IMR-90 (cell line): ENCODE measurements at regions not wholly inside any gene's neighbourhood (a gene's known extent, or its start where the extent isn't known, plus 50 kb on each side); places are given as distances from the start of the nearest gene placed in this dataset.

Experiments used
- ATAC-seq: fragments of 200-7000 bp; cut with Tn5 transposase; 2 replicates; pipeline ENCODE4 v1.9.1; 2020; ENCODE audit warnings: low read depth, mild to moderate bottlenecking, moderate library complexity
- BruUV-seq: library from RNA; stranded (reverse); fragments of 400-500 nt; replicated peaks from 2 replicates; lab custom pipeline; 2021; lab: Mats Ljungman, UMichigan
- CTCF ChIA-PET: fragments of 300-600 bp; formaldehyde crosslinking; extraction: SDS; loops from one replicate; lab custom pipeline; 2021; ENCODE audit warnings: antibody characterized with exemption; lab: Yijun Ruan, JAX
- POLR2A ChIA-PET: fragments of 300-600 bp; sonication (Branson Sonifier 250); formaldehyde crosslinking; loops from one replicate; lab custom pipeline; 2022; ENCODE audit warnings: antibody characterized with exemption; ENCODE audit not compliant: unreplicated experiment; lab: Charles Lee
- DNase-seq: peaks from one replicate; pipeline ENCODE4 v3.0.0; 2013
- H2AFZ ChIP-seq: replicated peaks from 2 replicates; pipeline ENCODE3; 2013; ENCODE audit warnings: low read length, mild to moderate bottlenecking; ENCODE audit not compliant: poor library complexity
- H2AK5ac ChIP-seq: 2 replicates; pipeline ENCODE4 v1.6.1; 2013; ENCODE audit warnings: low read depth, low read length, inconsistent platforms
- H2AK9ac ChIP-seq: replicated peaks from 2 replicates; pipeline ENCODE3; 2013; ENCODE audit warnings: mild to moderate bottlenecking, low read depth, low read length, moderate library complexity; ENCODE audit not compliant: poor library complexity
- H2BK120ac ChIP-seq: 2 replicates; pipeline ENCODE4 v1.6.1; 2013; ENCODE audit warnings: low read depth, low read length, inconsistent platforms
- H2BK15ac ChIP-seq: 3 replicates; pipeline ENCODE4 v1.6.1; 2013; ENCODE audit warnings: low read depth, low read length, inconsistent platforms
- H2BK20ac ChIP-seq: 2 replicates; pipeline ENCODE4 v1.6.1; 2013; ENCODE audit warnings: low read depth, mild to moderate bottlenecking, inconsistent platforms, low read length, moderate library complexity
- H2BK5ac ChIP-seq: 2 replicates; pipeline ENCODE4 v1.6.1; 2013; ENCODE audit warnings: mild to moderate bottlenecking, low read depth, low read length, inconsistent platforms; ENCODE audit not compliant: poor library complexity, severe bottlenecking
- H3K14ac ChIP-seq: replicated peaks from 2 replicates; pipeline ENCODE4 v1.6.1; 2013; ENCODE audit warnings: low read depth, low read length, inconsistent platforms
- H3K18ac ChIP-seq: 2 replicates; pipeline ENCODE4 v1.6.1; 2013; ENCODE audit warnings: low read depth, low read length, control low read depth
- H3K23ac ChIP-seq: 2 replicates; pipeline ENCODE4 v1.6.1; 2013; ENCODE audit warnings: low read depth, low read length, inconsistent platforms
- H3K27ac ChIP-seq: 2 replicates; pipeline ENCODE4 v1.5.1; 2013; ENCODE audit warnings: mild to moderate bottlenecking, control low read depth, low read length; ENCODE audit not compliant: insufficient read depth
- H3K27me3 ChIP-seq: 2 replicates; pipeline ENCODE4 v1.6.1; 2013; ENCODE audit warnings: low read length; ENCODE audit not compliant: control insufficient read depth, insufficient read depth
- H3K36me3 ChIP-seq: 2 replicates; pipeline ENCODE4 v1.6.1; 2013; ENCODE audit warnings: low read length, mixed read lengths; ENCODE audit not compliant: control insufficient read depth, insufficient read depth
- H3K4ac ChIP-seq: 2 replicates; pipeline ENCODE4 v1.6.1; 2013; ENCODE audit warnings: low read depth, low read length, inconsistent platforms
- H3K4me1 ChIP-seq: 2 replicates; pipeline ENCODE4 v1.6.1; 2013; ENCODE audit warnings: low read length, mixed read lengths; ENCODE audit not compliant: control insufficient read depth, insufficient read depth
- H3K4me2 ChIP-seq: 2 replicates; pipeline ENCODE4 v1.6.1; 2013; ENCODE audit warnings: low read depth, mild to moderate bottlenecking, control low read depth, low read length, moderate library complexity
- H3K4me3 ChIP-seq: 2 replicates; pipeline ENCODE4 v1.5.1; 2013; ENCODE audit warnings: low read depth, mild to moderate bottlenecking, control low read depth, low read length, moderate library complexity; ENCODE audit not compliant: insufficient read depth
- H3K56ac ChIP-seq: 2 replicates; pipeline ENCODE4 v1.6.1; 2013; ENCODE audit warnings: low read length, inconsistent platforms; ENCODE audit not compliant: insufficient read depth; ENCODE audit errors: extremely low read depth
- H3K79me1 ChIP-seq, 2 experiments: 2 replicates each; pipeline ENCODE4 v1.6.1; 2013; ENCODE audit warnings: low read length in 2 of 2, inconsistent platforms in 1 of 2, low read depth in 1 of 2
- H3K9ac ChIP-seq: 2 replicates; pipeline ENCODE4 v1.6.1; 2013; ENCODE audit warnings: low read depth, low read length, control low read depth
- H3K9me1 ChIP-seq: 2 replicates; pipeline ENCODE4 v1.6.1; 2013; ENCODE audit warnings: low read length, inconsistent platforms; ENCODE audit not compliant: insufficient read depth
- H3K9me3 ChIP-seq: 2 replicates; pipeline ENCODE4 v1.6.1; 2013; ENCODE audit warnings: low read length; ENCODE audit not compliant: control insufficient read depth, insufficient read depth
- H4K20me1 ChIP-seq: 2 replicates; pipeline ENCODE4 v1.6.1; 2013; ENCODE audit warnings: low read length, inconsistent platforms; ENCODE audit not compliant: insufficient read depth
- H4K5ac ChIP-seq: 2 replicates; pipeline ENCODE4 v1.6.1; 2013; ENCODE audit warnings: mild to moderate bottlenecking, low read depth, low read length, control low read depth
- H4K8ac ChIP-seq, 2 experiments: 2 replicates each; pipeline ENCODE4 v1.6.1; 2013; ENCODE audit warnings: low read depth in 2 of 2, low read length in 2 of 2, control low read depth in 1 of 2, inconsistent platforms in 1 of 2
- H4K91ac ChIP-seq: 2 replicates; pipeline ENCODE4 v1.6.1; 2013; ENCODE audit warnings: low read depth, low read length, inconsistent platforms; ENCODE audit not compliant: insufficient read depth
- BHLHE40 ChIP-seq: fragments of 150-350 bp; IDR thresholded peaks from 2 replicates; pipeline ENCODE4 v1.6.1; 2016; ENCODE audit warnings: mild to moderate bottlenecking, low read depth, low read length
- CTCF ChIP-seq: conservative IDR thresholded peaks from 2 replicates; pipeline ENCODE4 v1.5.1; 2012; ENCODE audit warnings: mild to moderate bottlenecking, low read depth, low read length, improper control_type of control experiment
- MAFK ChIP-seq: IDR thresholded peaks from 2 replicates; pipeline ENCODE4 v1.6.1; 2012; ENCODE audit warnings: low read depth, low read length, improper control_type of control experiment
- MAZ ChIP-seq: IDR thresholded peaks from 2 replicates; pipeline ENCODE4 v1.6.1; 2012; ENCODE audit warnings: low read depth, mild to moderate bottlenecking, low read length, improper control_type of control experiment, moderate library complexity, borderline replicate concordance
- MXI1 ChIP-seq: IDR thresholded peaks from 2 replicates; pipeline ENCODE4 v1.6.1; 2012; ENCODE audit warnings: low read depth, mild to moderate bottlenecking, low read length, moderate library complexity, borderline replicate concordance
- POLR2A ChIP-seq: IDR thresholded peaks from 2 replicates; pipeline ENCODE4 v1.6.1; 2012; ENCODE audit warnings: mild to moderate bottlenecking, low read depth, low read length
- RAD21 ChIP-seq: IDR thresholded peaks from 2 replicates; pipeline ENCODE4 v1.6.1; 2012; ENCODE audit warnings: low read length, improper control_type of control experiment
- SMC3 ChIP-seq: fragments of 150-350 bp; IDR thresholded peaks from 2 replicates; pipeline ENCODE4 v1.6.1; 2016; ENCODE audit warnings: low read depth, mild to moderate bottlenecking, antibody characterized with exemption, low read length, moderate library complexity
- WGBS, 2 experiments: methylation state at CpG; one replicate each; pipeline versions ENCODE4 v1.1.5 to v1.1.7; 2013; ENCODE audit warnings: missing lambda C conversion rate in 2 of 2; ENCODE audit not compliant: insufficient read length in 1 of 2; ENCODE audit errors: extremely low coverage in 2 of 2; 5-methylcytosine and 5-hydroxymethylcytosine counted together
- dilution Hi-C: fragments of 300-500 bp; cut with HindIII; formaldehyde crosslinking; loops from one replicate; pipeline ENCODE4 v1.14.3; 2018; ENCODE audit warnings: low sequenced_read_pairs; ENCODE audit not compliant: unreplicated experiment
- in situ Hi-C: fragments of 300-500 bp; cut with MboI; formaldehyde crosslinking; loops from 3 replicates; pipeline ENCODE4 v1.14.3; 2019; ENCODE audit warnings: low sequenced_read_pairs, inconsistent platforms, mixed read lengths
- intact Hi-C: fragments of 100-400 bp; cut with micrococcal nuclease; formaldehyde crosslinking; loops from 2 replicates; pipeline ENCODE4 v1.10.0; 2022

- CTCF ChIA-PET, result no interaction called here
- ATAC-seq, result no peak
- intact Hi-C loops, result no loop called here
These were observed 344.0 kb downstream of the REEP3 start for GRCh38 chr10:63865210-63865609.

More at GRCh38 chr10:63865210-63865609, 344.0 kb downstream of the REEP3 start:
- no peaks in the 10 kb centered on the region for H4K20me1 ChIP-seq
- no peaks in the 10 kb centered on the region for H3K36me3 ChIP-seq
- H3K56ac ChIP-seq, result no peak overlapping the region
- H3K9me3 ChIP-seq, result no peaks in the 10 kb centered on the region
- no peak overlapping the region for H4K5ac ChIP-seq
- peaks cover 2% of the 10 kb centered on the region; the same call in 1 of the 2 replicates for H3K27me3 ChIP-seq
- no peaks in the 10 kb centered on the region for H3K79me1 ChIP-seq
- H2AK5ac ChIP-seq, result no peak overlapping the region
- dilution Hi-C loops, result no loop called here
- H4K8ac ChIP-seq, result no peak overlapping the region
- no peak overlapping the region for H3K4me3 ChIP-seq
- H3K27ac ChIP-seq, result no peak overlapping the region
- no peak for DNase-seq
- H3K9ac ChIP-seq, result no peak overlapping the region
- no peak overlapping the region for H2BK5ac ChIP-seq
- no peak for TF ChIP-seq MAFK
- TF ChIP-seq RAD21, result no peak
- no peak for TF ChIP-seq MXI1
- TF ChIP-seq CTCF, result no peak
- no peak for TF ChIP-seq POLR2A
- TF ChIP-seq MAZ, result no peak
- no peak for TF ChIP-seq SMC3
- no peak for TF ChIP-seq BHLHE40
- no CpG with 5 or more reads among the region's 4 CpGs for WGBS, 2 experiments
- no TSS peak for BruUV-seq
- H3K4ac ChIP-seq, result no peak overlapping the region
- no peak overlapping the region for H3K14ac ChIP-seq
- H3K18ac ChIP-seq, result no peak overlapping the region
- H2BK20ac ChIP-seq, result no peak overlapping the region
- in situ Hi-C loops, result no loop called here
- H2BK15ac ChIP-seq, result no peak overlapping the region
- H3K9me1 ChIP-seq, result no peaks in the 10 kb centered on the region
- H4K91ac ChIP-seq, result no peak overlapping the region
- no peak overlapping the region for H3K4me2 ChIP-seq
- H2BK120ac ChIP-seq, result no peak overlapping the region
- no peak overlapping the region for H2AFZ ChIP-seq
- POLR2A ChIA-PET, result no interaction called here
- no peak overlapping the region for H3K23ac ChIP-seq
- no peak overlapping the region for H2AK9ac ChIP-seq
- H3K4me1 ChIP-seq, result no peaks in the 10 kb centered on the region
